A673 (cell line): ENCODE measurements at regions not wholly inside any gene's neighbourhood (a gene's known extent, or its start where the extent isn't known, plus 50 kb on each side); places are given as distances from the start of the nearest gene placed in this dataset.

Experiments
- EZH2 ChIP-seq: fragments of 200-600 bp; sonication (generic); IDR thresholded peaks from 2 replicates; pipeline ENCODE4 v1.6.1; 2017; ENCODE audit warnings: borderline replicate concordance, low read depth, mild to moderate bottlenecking, mixed read lengths, antibody characterized with exemption, low read length; ENCODE audit not compliant: poor library complexity, severe bottlenecking
- TF ChIP-seq, protein P1 (sequence below): fragments of 300-800, 200-600 bp; sonication (generic); conservative IDR thresholded peaks from 2 replicates; pipeline ENCODE4 v1.5.1; 2017; ENCODE audit warnings: low read depth, mild to moderate bottlenecking, antibody characterized with exemption, low read length, moderate library complexity, mixed read lengths

DNA sequence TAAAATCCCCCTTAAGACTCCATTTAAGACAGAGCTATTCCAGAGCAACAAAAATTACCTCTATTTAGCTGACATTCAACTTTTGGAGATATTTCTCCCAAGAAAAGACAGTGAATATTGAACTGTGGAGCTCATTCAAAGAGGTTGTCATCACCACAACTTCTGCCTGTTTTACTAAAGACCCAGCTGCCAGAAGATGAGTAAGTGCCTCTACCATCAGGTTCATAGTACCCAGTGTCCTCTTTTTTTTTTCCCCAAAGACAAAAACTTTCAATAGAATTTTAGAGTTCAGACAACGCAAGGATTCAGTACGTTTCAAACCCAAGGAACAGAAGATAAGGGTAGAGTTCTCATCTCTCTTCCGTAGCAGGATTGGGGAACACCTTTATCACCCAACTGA is 461.3 kb downstream of the BCAT1 start:
- no peak for TF ChIP-seq EZH2
- TF ChIP-seq, protein P1, sequence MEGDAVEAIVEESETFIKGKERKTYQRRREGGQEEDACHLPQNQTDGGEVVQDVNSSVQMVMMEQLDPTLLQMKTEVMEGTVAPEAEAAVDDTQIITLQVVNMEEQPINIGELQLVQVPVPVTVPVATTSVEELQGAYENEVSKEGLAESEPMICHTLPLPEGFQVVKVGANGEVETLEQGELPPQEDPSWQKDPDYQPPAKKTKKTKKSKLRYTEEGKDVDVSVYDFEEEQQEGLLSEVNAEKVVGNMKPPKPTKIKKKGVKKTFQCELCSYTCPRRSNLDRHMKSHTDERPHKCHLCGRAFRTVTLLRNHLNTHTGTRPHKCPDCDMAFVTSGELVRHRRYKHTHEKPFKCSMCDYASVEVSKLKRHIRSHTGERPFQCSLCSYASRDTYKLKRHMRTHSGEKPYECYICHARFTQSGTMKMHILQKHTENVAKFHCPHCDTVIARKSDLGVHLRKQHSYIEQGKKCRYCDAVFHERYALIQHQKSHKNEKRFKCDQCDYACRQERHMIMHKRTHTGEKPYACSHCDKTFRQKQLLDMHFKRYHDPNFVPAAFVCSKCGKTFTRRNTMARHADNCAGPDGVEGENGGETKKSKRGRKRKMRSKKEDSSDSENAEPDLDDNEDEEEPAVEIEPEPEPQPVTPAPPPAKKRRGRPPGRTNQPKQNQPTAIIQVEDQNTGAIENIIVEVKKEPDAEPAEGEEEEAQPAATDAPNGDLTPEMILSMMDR = no peak
